NCI-H510A (cell line): ENCODE measurements at regions not wholly inside any gene's neighbourhood (a gene's known extent, or its start where the extent isn't known, plus 50 kb on each side); places are given as distances from the start of the nearest gene placed in this dataset.

ENCODE experiments used
- DNase-seq: peaks from one replicate; lab custom pipeline; 2025; lab: John Stamatoyannopoulos, UW

GRCh38 chr5:67331296-67331925 is 134.8 kb upstream of the CD180 start:
- DNase-seq: no peak

- DNase-seq: no peak
Observed at GRCh38 chr5:67319935-67320725, 123.5 kb upstream of the CD180 start.

GRCh38 chr5:67318746-67319145 is 122.1 kb upstream of the CD180 start:
- no peak for DNase-seq

- no peak for DNase-seq
Observed at GRCh38 chr5:67317603-67318002, 121.0 kb upstream of the CD180 start.

- DNase-seq: no peak
Observed at GRCh38 chr5:67316695-67317094, 120.1 kb upstream of the CD180 start.

- DNase-seq: no peak
Observed at GRCh38 chr5:67315082-67315989, 118.7 kb upstream of the CD180 start.

GRCh38 chr5:67311701-67312100 is 115.1 kb upstream of the CD180 start:
- DNase-seq: no peak

- DNase-seq: no peak
Observed at GRCh38 chr5:67311208-67311607, 114.6 kb upstream of the CD180 start.

GRCh38 chr5:67310740-67311139 is 114.1 kb upstream of the CD180 start:
- DNase-seq: no peak

- DNase-seq: no peak
Observed at GRCh38 chr5:67310169-67310568, 113.6 kb upstream of the CD180 start.

- no peak for DNase-seq
Observed at GRCh38 chr5:67308988-67309688, 112.5 kb upstream of the CD180 start.

- no peak for DNase-seq
Observed at GRCh38 chr5:67306965-67307607, 110.5 kb upstream of the CD180 start.

- DNase-seq: no peak
Observed at GRCh38 chr5:67305913-67306710, 109.5 kb upstream of the CD180 start.

GRCh38 chr5:67305401-67305800 is 108.8 kb upstream of the CD180 start:
- DNase-seq: no peak

- no peak for DNase-seq
Observed at GRCh38 chr5:67303356-67303755, 106.8 kb upstream of the CD180 start.

GRCh38 chr5:67301285-67301903 is 104.8 kb upstream of the CD180 start:
- DNase-seq: no peak

- no peak for DNase-seq
Observed at GRCh38 chr5:67300326-67300725, 103.7 kb upstream of the CD180 start.

GRCh38 chr5:67299231-67299735 is 102.7 kb upstream of the CD180 start:
- no peak for DNase-seq

- no peak for DNase-seq
Observed at GRCh38 chr5:67297802-67298532, 101.4 kb upstream of the CD180 start.
